HG02870 (cell line): ENCODE measurements at regions not wholly inside any gene's neighbourhood (a gene's known extent, or its start where the extent isn't known, plus 50 kb on each side); places are given as distances from the start of the nearest gene placed in this dataset.
A peak's percentile ranks its signal among the peaks of the same experiment; 100 is the strongest.

ENCODE experiments used
- ATAC-seq: cut with Tn5 transposase; IDR thresholded peaks from one replicate; pipeline ENCODE4 v1.9.1; 2021; ENCODE audit warnings: mild to moderate bottlenecking, moderate library complexity; ENCODE audit not compliant: unreplicated experiment

GRCh38 chr7:118671149-118671548 is 446.6 kb downstream of the ANKRD7 start:
- ATAC-seq = no peak

- ATAC-seq = no peak
Measured at GRCh38 chr7:118684796-118685195, 460.3 kb downstream of the ANKRD7 start.

- no peak for ATAC-seq
Measured at GRCh38 chr7:118689403-118689802, 464.9 kb downstream of the ANKRD7 start.

GRCh38 chr7:118696879-118697278 is 472.4 kb downstream of the ANKRD7 start:
- ATAC-seq = peak; percentile 59

- no peak for ATAC-seq
Measured at GRCh38 chr7:118699222-118699621, 474.7 kb downstream of the ANKRD7 start.

- ATAC-seq = no peak
Measured at GRCh38 chr7:118708741-118709140, 484.2 kb downstream of the ANKRD7 start.

GRCh38 chr7:118711688-118712087 is 487.2 kb downstream of the ANKRD7 start:
- ATAC-seq = no peak

- no peak for ATAC-seq
Measured at GRCh38 chr7:118713039-118713438, 488.5 kb downstream of the ANKRD7 start.

GRCh38 chr7:118720632-118721031 is 496.1 kb downstream of the ANKRD7 start:
- no peak for ATAC-seq

GRCh38 chr7:118731854-118732253 is 507.4 kb downstream of the ANKRD7 start:
- ATAC-seq = no peak

- ATAC-seq = no peak
Measured at GRCh38 chr7:118734541-118734940, 510.0 kb downstream of the ANKRD7 start.

GRCh38 chr7:118735441-118735840 is 510.9 kb downstream of the ANKRD7 start:
- ATAC-seq = no peak

GRCh38 chr7:118737935-118738334 is 513.4 kb downstream of the ANKRD7 start:
- no peak for ATAC-seq

GRCh38 chr7:118745927-118746326 is 521.4 kb downstream of the ANKRD7 start:
- ATAC-seq = no peak

GRCh38 chr7:118747473-118747872 is 523.0 kb downstream of the ANKRD7 start:
- no peak for ATAC-seq

- ATAC-seq = no peak
Measured at GRCh38 chr7:118753479-118753878, 529.0 kb downstream of the ANKRD7 start.

GRCh38 chr7:118754608-118755007 is 530.1 kb downstream of the ANKRD7 start:
- ATAC-seq = no peak

GRCh38 chr7:118755067-118755625 is 530.6 kb downstream of the ANKRD7 start:
- no peak for ATAC-seq

- no peak for ATAC-seq
Measured at GRCh38 chr7:118757066-118757465, 532.6 kb downstream of the ANKRD7 start.

GRCh38 chr7:118758582-118758981 is 534.1 kb downstream of the ANKRD7 start:
- no peak for ATAC-seq

- ATAC-seq = no peak
Measured at GRCh38 chr7:118759921-118760320, 535.4 kb downstream of the ANKRD7 start.

- ATAC-seq = no peak
Measured at GRCh38 chr7:118762451-118762850, 537.9 kb downstream of the ANKRD7 start.

- ATAC-seq = no peak
Measured at GRCh38 chr7:118764221-118764620, 539.7 kb downstream of the ANKRD7 start.
